Mesodermal cell (in vitro differentiated cells): ENCODE measurements at regions not wholly inside any gene's neighbourhood (a gene's known extent, or its start where the extent isn't known, plus 50 kb on each side); places are given as distances from the start of the nearest gene placed in this dataset.
"Not testable (repeated sequence)": the region's sequence is repeated elsewhere in the genome, so short reads cannot be mapped to it uniquely, and the experiment has no call there.

Source experiments
- H3K27ac ChIP-seq: 2 replicates; pipeline ENCODE4 v1.7.0; 2013; ENCODE audit warnings: mild to moderate bottlenecking, low read depth, low read length, moderate library complexity; ENCODE audit not compliant: severe bottlenecking
- H3K36me3 ChIP-seq: 2 replicates; pipeline ENCODE4 v1.7.1; 2013; ENCODE audit warnings: mild to moderate bottlenecking, low read length, moderate library complexity; ENCODE audit not compliant: control insufficient read depth, insufficient read depth
- H3K4me1 ChIP-seq: one replicate; pipeline ENCODE4 v1.7.1; 2013; ENCODE audit warnings: mild to moderate bottlenecking, low read length; ENCODE audit not compliant: insufficient read depth, control insufficient read depth, poor library complexity, severe bottlenecking
- H3K4me3 ChIP-seq: 2 replicates; pipeline ENCODE4 v1.7.0; 2013; ENCODE audit warnings: low read length, control low read depth, mild to moderate bottlenecking; ENCODE audit not compliant: insufficient read depth, poor library complexity, severe bottlenecking; ENCODE audit errors: extremely low read depth
- H3K9me3 ChIP-seq: 2 replicates; pipeline ENCODE4 v1.7.1; 2013; ENCODE audit warnings: mild to moderate bottlenecking, low read length, moderate library complexity; ENCODE audit not compliant: control insufficient read depth
- WGBS, 2 experiments: methylation state at CpG; one replicate each; pipeline ENCODE4 v1.1.5; 2013; ENCODE audit warnings: missing lambda C conversion rate in 2 of 2; ENCODE audit not compliant: insufficient coverage in 2 of 2; 5-methylcytosine and 5-hydroxymethylcytosine counted together

DNA sequence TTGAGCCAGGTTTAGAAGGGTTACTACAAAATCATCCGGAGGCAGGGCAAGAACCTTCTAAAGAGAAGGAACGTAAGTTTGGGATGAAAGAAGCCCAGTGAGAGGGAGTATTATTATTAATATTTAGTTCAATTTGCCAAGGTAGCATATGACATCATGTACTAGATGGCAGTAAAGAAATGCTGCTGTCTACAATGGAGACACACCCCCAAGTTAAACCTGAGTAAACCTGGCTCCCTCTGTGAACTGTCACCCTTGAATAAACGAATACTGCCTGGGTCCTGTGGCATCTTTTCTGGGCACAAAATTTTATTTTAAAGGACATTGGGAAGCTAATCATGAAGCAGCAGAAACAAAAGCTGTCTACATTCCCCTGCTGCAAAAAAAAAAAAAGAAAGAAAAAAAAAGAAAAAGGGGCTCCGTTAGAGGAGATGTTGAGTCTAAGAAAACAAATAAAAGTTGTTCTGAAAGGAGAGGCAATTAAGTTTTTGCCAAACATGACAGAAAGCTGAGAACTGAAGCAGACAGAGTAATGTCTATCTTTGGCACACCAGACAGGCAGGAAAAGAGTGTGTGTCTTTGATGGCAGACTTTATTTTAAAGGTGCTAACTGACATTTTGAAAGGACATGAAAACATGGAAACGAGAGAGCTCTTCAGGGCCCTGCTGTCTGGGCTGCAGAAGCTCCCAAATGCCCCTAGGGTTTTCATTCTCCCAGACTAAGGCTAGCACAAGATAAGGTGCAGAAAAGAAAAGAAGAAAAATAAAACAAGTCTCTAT lies 557.7 kb upstream of the CHAC2 start:
- Histone ChIP-seq H3K9me3 (no peaks in the 10 kb centered on the region), H3K27ac (no peak overlapping the region), H3K4me3 (no peak overlapping the region), H3K4me1 (no peaks in the 10 kb centered on the region), H3K36me3 (no peaks in the 10 kb centered on the region)
- 74 to 81% methylated on average over 2 to 3 of the region's 5 CpGs for WGBS, 2 experiments

GRCh38 chr2:53208815-53209214 lies 558.8 kb upstream of the CHAC2 start:
- 73 to 89% methylated on average over 4 of the region's 4 CpGs for WGBS, 2 experiments
- H3K9me3 ChIP-seq: no peaks in the 10 kb centered on the region
- H3K27ac ChIP-seq: no peak overlapping the region
- H3K4me1 ChIP-seq: no peaks in the 10 kb centered on the region
- no peaks in the 10 kb centered on the region for H3K36me3 ChIP-seq
- H3K4me3 ChIP-seq: no peak overlapping the region

GRCh38 chr2:53206226-53206625 lies 561.4 kb upstream of the CHAC2 start:
- H3K4me1 ChIP-seq, H3K36me3 ChIP-seq, H3K27ac ChIP-seq, H3K4me3 ChIP-seq, H3K9me3 ChIP-seq: not testable (repeated sequence)
- 83 to 100% methylated on average over 1 of the region's 1 CpG for WGBS, 2 experiments

DNA sequence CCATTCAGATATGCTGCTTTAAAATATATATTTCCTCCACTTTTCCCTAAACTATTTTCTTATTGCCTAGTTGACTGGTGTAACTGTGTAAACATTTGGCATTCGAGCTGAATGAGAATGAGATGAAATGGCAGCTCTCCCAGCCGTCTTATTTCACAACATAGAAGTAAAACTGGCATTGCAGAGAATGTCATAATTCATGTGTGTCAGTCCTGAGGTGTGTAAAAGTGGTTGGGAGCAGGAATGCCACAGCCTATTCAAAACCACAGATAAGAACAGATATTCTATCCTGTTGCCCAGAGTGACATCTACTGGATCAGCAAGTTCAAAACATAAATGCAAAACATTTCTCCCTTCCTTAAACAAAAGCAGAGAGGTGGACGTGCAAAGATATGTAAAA lies 565.5 kb upstream of the CHAC2 start:
- Histone ChIP-seq H3K36me3 (no peaks in the 10 kb centered on the region), H3K9me3 (no peaks in the 10 kb centered on the region), H3K4me1 (no peaks in the 10 kb centered on the region), H3K4me3 (no peak overlapping the region), H3K27ac (no peak overlapping the region)
- WGBS, 2 experiments: 56% methylated on average over 2 of the region's 3 CpGs; no CpG with 5 or more reads in 1 of the 2 experiments

GRCh38 chr2:53200072-53200471 lies 567.5 kb upstream of the CHAC2 start:
- Histone ChIP-seq H3K4me1 (no peaks in the 10 kb centered on the region), H3K9me3 (no peaks in the 10 kb centered on the region), H3K36me3 (no peaks in the 10 kb centered on the region), H3K27ac (no peak overlapping the region), H3K4me3 (no peak overlapping the region)
- WGBS, 2 experiments: 80 to 100% methylated on average over 1 to 2 of the region's 3 CpGs

DNA sequence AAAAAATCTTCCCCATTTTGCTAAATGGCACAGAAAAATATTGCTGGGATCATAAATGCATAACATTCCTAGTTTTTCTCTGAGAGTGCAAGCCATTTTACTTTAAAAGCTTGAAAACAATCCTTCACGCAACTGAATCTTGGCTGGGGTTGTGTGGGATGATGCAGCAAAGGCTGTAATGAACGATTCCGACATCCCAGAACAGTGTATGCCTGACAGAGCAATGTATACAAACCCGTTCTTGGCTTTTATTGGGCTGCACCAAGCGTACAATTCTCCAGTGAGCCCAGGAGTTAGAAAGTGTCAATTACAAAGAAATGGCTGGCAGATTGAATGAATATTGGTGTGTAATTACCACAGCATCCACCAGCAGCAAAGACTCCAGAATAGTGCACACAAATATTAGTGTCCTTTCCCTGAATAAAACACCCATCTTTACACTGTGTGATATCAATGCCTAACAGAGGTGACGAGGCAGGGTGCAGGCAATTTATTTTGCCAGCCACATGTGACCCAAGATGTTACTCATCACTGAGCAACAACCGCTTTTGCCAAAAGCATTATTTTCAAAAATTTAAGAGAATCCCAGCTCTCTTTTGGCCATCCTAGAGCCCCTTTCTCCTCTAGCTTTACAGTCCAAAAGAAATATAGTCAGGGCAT lies 578.6 kb upstream of the CHAC2 start:
- Histone ChIP-seq H3K4me3 (no peak overlapping the region), H3K27ac (no peak overlapping the region)
- 72 to 80% methylated on average over 5 to 7 of the region's 7 CpGs for WGBS, 2 experiments

GRCh38 chr2:53183581-53183980 lies 584.0 kb upstream of the CHAC2 start:
- H3K36me3 ChIP-seq: no peaks in the 10 kb centered on the region

More for the DNA sequence above, 578.6 kb upstream of the CHAC2 start:
- Histone ChIP-seq H3K9me3 (no peaks in the 10 kb centered on the region), H3K4me1 (no peaks in the 10 kb centered on the region), H3K36me3 (no peaks in the 10 kb centered on the region)

DNA sequence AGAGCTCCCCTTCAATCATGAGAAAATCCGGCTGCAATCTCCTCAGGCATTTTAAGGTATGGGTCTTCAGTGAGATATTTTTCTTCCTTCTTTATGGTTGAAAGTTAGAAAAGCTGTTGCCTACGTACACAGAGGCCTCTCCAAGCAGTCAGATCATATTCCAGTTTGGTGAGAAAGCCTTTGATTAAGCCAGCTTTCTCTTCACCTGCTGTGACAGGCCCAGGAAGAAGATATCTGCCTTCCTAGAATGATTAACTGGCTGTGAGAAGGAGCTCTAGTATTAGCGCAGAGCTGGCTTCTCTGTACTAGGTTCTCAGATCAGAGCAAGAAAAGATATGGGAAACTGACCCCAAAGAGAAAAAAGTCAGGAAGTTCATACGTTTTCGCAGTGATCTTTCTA lies 585.0 kb upstream of the CHAC2 start:
- WGBS, 2 experiments: 70 to 89% methylated on average over 1 to 2 of the region's 5 CpGs
- Histone ChIP-seq H3K4me1 (peaks cover 11% of the 10 kb centered on the region), H3K36me3 (no peaks in the 10 kb centered on the region), H3K9me3 (no peaks in the 10 kb centered on the region), H3K27ac (no peak overlapping the region), H3K4me3 (no peak overlapping the region)

More at GRCh38 chr2:53183581-53183980, 584.0 kb upstream of the CHAC2 start:
- H3K4me3 ChIP-seq: no peak overlapping the region
- no peaks in the 10 kb centered on the region for H3K9me3 ChIP-seq
- peaks cover 11% of the 10 kb centered on the region for H3K4me1 ChIP-seq
- no peak overlapping the region for H3K27ac ChIP-seq

DNA sequence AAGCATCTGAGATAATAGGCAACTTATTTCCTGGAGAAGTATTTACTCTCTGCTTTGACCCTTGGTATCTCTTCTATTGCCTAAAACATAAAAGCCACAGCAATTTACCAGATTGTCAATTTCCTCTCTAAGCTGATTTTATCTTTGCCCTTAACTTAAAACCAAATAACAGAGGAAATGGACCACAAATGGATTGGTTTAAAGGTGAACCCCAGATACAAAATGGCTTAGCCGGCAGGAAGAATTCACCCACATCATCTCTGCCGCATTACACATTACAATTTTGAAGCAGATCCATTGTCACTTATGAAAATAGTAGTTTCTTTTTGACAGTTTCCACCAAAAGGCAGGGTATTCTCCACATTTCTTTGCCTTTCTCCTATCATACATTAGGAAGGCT lies 585.8 kb upstream of the CHAC2 start:
- Histone ChIP-seq H3K4me3 (no peak overlapping the region), H3K9me3 (no peaks in the 10 kb centered on the region), H3K4me1 (peaks cover 11% of the 10 kb centered on the region), H3K27ac (no peak overlapping the region), H3K36me3 (no peaks in the 10 kb centered on the region)
- WGBS, 2 experiments: 90 to 100% methylated on average over 1 to 2 of the region's 2 CpGs

- Histone ChIP-seq H3K4me1 (peaks cover 11% of the 10 kb centered on the region), H3K9me3 (no peaks in the 10 kb centered on the region), H3K36me3 (no peaks in the 10 kb centered on the region), H3K27ac (no peak overlapping the region), H3K4me3 (no peak overlapping the region)
- WGBS, 2 experiments: 83 to 92% methylated on average over 1 of the region's 1 CpG
These were observed 590.3 kb upstream of the CHAC2 start for GRCh38 chr2:53177327-53177726.

- no peaks in the 10 kb centered on the region for H3K36me3 ChIP-seq
These were observed 593.1 kb upstream of the CHAC2 start for GRCh38 chr2:53174539-53174938.

More at GRCh38 chr2:53174539-53174938, 593.1 kb upstream of the CHAC2 start:
- no peaks in the 10 kb centered on the region for H3K9me3 ChIP-seq
- H3K27ac ChIP-seq: no peak overlapping the region
- no CpG with 5 or more reads among the region's 1 CpG for WGBS, 2 experiments
- H3K4me1 ChIP-seq: no peaks in the 10 kb centered on the region
- no peak overlapping the region for H3K4me3 ChIP-seq
